Left ventricle myocardium inferior (tissue), 1 donor: ENCODE measurements at regions not wholly inside any gene's neighbourhood (a gene's known extent, or its start where the extent isn't known, plus 50 kb on each side); places are given as distances from the start of the nearest gene placed in this dataset.
"Not testable (repeated sequence)": the region's sequence is repeated elsewhere in the genome, so short reads cannot be mapped to it uniquely, and the experiment has no call there.

Source experiments
- DNase-seq: peaks from one replicate; pipeline ENCODE4 v3.0.0-alpha.2; 2020
- H3K27ac ChIP-seq: fragments of 200-600 bp; replicated peaks from 2 replicates; pipeline ENCODE4 v1.8.0; 2021
- H3K27me3 ChIP-seq: fragments of 200-600 bp; 2 replicates; pipeline ENCODE4 v1.8.0; 2021; ENCODE audit warnings: low read depth
- H3K36me3 ChIP-seq: fragments of 200-600 bp; 2 replicates; pipeline ENCODE4 v1.8.0; 2021
- H3K4me1 ChIP-seq: fragments of 200-600 bp; 2 replicates; pipeline ENCODE4 v1.8.0; 2021
- H3K4me3 ChIP-seq: fragments of 200-600 bp; 2 replicates; pipeline ENCODE4 v1.8.0; 2021; ENCODE audit warnings: mild to moderate bottlenecking, moderate library complexity
- H3K9me3 ChIP-seq: fragments of 200-600 bp; replicated peaks from 2 replicates; pipeline ENCODE4 v1.8.0; 2021
- CTCF ChIP-seq: fragments of 200-600 bp; IDR thresholded peaks from 2 replicates; pipeline ENCODE4 v1.8.0; 2021; ENCODE audit warnings: antibody characterized with exemption, mild to moderate bottlenecking, borderline replicate concordance
- intact Hi-C: fragments of 100-400 bp; cut with micrococcal nuclease; formaldehyde crosslinking; loops from one replicate; pipeline ENCODE4 v1.11.0; 2022
- donor health status: DM: no; HTN: yes; CAD: no; lungs with severe emphysema.

GRCh38 chr1:198849093-198849492 lies 210.3 kb downstream of the PTPRC start:
- peaks cover 11% of the 10 kb centered on the region for H3K36me3 ChIP-seq
- no peaks in the 10 kb centered on the region for H3K27me3 ChIP-seq
- no peak for DNase-seq
- intact Hi-C loops = no loop called here
- no peak overlapping the region for H3K4me3 ChIP-seq
- H3K27ac ChIP-seq = no peak overlapping the region
- H3K9me3 ChIP-seq = peaks cover 5% of the 10 kb centered on the region
- TF ChIP-seq CTCF = no peak
- no peaks in the 10 kb centered on the region for H3K4me1 ChIP-seq

GRCh38 chr1:198850196-198850595 lies 211.4 kb downstream of the PTPRC start:
- Histone ChIP-seq H3K4me1 (no peaks in the 10 kb centered on the region), H3K36me3 (peaks cover 12% of the 10 kb centered on the region), H3K27ac (no peak overlapping the region), H3K27me3 (no peaks in the 10 kb centered on the region), H3K9me3 (peaks cover 5% of the 10 kb centered on the region), H3K4me3 (no peak overlapping the region)
- intact Hi-C loops = no loop called here
- TF ChIP-seq CTCF = no peak
- no peak for DNase-seq

GRCh38 chr1:198850966-198851365 lies 212.1 kb downstream of the PTPRC start:
- H3K4me1 ChIP-seq, H3K27ac ChIP-seq, intact Hi-C loops, DNase-seq, H3K9me3 ChIP-seq, H3K4me3 ChIP-seq, H3K27me3 ChIP-seq: not testable (repeated sequence)
- H3K36me3 ChIP-seq = peaks cover 12% of the 10 kb centered on the region

- no peak for TF ChIP-seq CTCF
- Histone ChIP-seq H3K36me3 (peaks cover 7% of the 10 kb centered on the region), H3K4me3 (no peak overlapping the region), H3K9me3 (no peaks in the 10 kb centered on the region), H3K4me1 (no peaks in the 10 kb centered on the region), H3K27ac (no peak overlapping the region), H3K27me3 (no peaks in the 10 kb centered on the region)
- intact Hi-C loops = no loop called here
- no peak for DNase-seq
Observed at GRCh38 chr1:198856601-198857000, 217.8 kb downstream of the PTPRC start.

GRCh38 chr1:198858033-198858432 lies 219.2 kb downstream of the PTPRC start:
- intact Hi-C loops = no loop called here
- Histone ChIP-seq H3K36me3 (peaks cover 7% of the 10 kb centered on the region), H3K4me1 (no peaks in the 10 kb centered on the region), H3K27me3 (no peaks in the 10 kb centered on the region), H3K9me3 (no peaks in the 10 kb centered on the region), H3K27ac (no peak overlapping the region), H3K4me3 (no peak overlapping the region)
- no peak for DNase-seq
- TF ChIP-seq CTCF = no peak

- no peak overlapping the region for H3K27ac ChIP-seq
- no peak for TF ChIP-seq CTCF
- H3K36me3 ChIP-seq = no peaks in the 10 kb centered on the region
- no peaks in the 10 kb centered on the region for H3K27me3 ChIP-seq
- no peak for DNase-seq
- no peaks in the 10 kb centered on the region for H3K9me3 ChIP-seq
- peaks cover 11% of the 10 kb centered on the region for H3K4me1 ChIP-seq
- intact Hi-C loops = no loop called here
- H3K4me3 ChIP-seq = no peak overlapping the region
Observed at GRCh38 chr1:198860371-198860770, 221.5 kb downstream of the PTPRC start.
